ENCODE measurements at regions not wholly inside any gene's neighbourhood (a gene's known extent, or its start where the extent isn't known, plus 50 kb on each side); places are given as distances from the start of the nearest gene placed in this dataset.

- Mint-ChIP-seq H3K27me3 (ENCODE audit: insufficient read depth, unreplicated experiment) (peaks cover 30% of the 10 kb centered on the region), H3K4me3 (ENCODE audit: unreplicated experiment) (no peak overlapping the region), H3K4me1 (ENCODE audit: insufficient read depth, unreplicated experiment) (no peaks in the 10 kb centered on the region), H3K27ac (ENCODE audit: low read depth, unreplicated experiment) (no peak overlapping the region), H3K9me3 (ENCODE audit: unreplicated experiment) (no peaks in the 10 kb centered on the region), H3K36me3 (ENCODE audit: insufficient read depth, unreplicated experiment) (no peaks in the 10 kb centered on the region)
- intact Hi-C loops (cut with micrococcal nuclease) = no loop called here
- BruUV-seq (replicated peaks) = no TSS peak
- POLR2A ChIA-PET = no interaction called here
- TF ChIP-seq, protein P1, sequence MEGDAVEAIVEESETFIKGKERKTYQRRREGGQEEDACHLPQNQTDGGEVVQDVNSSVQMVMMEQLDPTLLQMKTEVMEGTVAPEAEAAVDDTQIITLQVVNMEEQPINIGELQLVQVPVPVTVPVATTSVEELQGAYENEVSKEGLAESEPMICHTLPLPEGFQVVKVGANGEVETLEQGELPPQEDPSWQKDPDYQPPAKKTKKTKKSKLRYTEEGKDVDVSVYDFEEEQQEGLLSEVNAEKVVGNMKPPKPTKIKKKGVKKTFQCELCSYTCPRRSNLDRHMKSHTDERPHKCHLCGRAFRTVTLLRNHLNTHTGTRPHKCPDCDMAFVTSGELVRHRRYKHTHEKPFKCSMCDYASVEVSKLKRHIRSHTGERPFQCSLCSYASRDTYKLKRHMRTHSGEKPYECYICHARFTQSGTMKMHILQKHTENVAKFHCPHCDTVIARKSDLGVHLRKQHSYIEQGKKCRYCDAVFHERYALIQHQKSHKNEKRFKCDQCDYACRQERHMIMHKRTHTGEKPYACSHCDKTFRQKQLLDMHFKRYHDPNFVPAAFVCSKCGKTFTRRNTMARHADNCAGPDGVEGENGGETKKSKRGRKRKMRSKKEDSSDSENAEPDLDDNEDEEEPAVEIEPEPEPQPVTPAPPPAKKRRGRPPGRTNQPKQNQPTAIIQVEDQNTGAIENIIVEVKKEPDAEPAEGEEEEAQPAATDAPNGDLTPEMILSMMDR (IDR thresholded peaks at IDR 0.05; ENCODE audit: unreplicated experiment) = no peak
- peak; percentile 58 for DNase-seq (ENCODE audit: unreplicated experiment)
- CTCF ChIA-PET = interaction anchor here (0.9 kb wide), 1 partner anchor 108 kb away, joined by 4 read pairs; no protein-coding TSS in a partner anchor
Observed at GRCh38 chrX:45295259-45295986, 94.7 kb upstream of the DIPK2B start.

GRCh38 chrX:45274576-45274975 lies 73.9 kb upstream of the DIPK2B start:
- Mint-ChIP-seq H3K36me3 (ENCODE audit: insufficient read depth, unreplicated experiment) (no peaks in the 10 kb centered on the region), H3K27me3 (ENCODE audit: insufficient read depth, unreplicated experiment) (peaks cover 53% of the 10 kb centered on the region), H3K27ac (ENCODE audit: low read depth, unreplicated experiment) (no peak overlapping the region), H3K4me1 (ENCODE audit: insufficient read depth, unreplicated experiment) (no peaks in the 10 kb centered on the region), H3K4me3 (ENCODE audit: unreplicated experiment) (no peak overlapping the region), H3K9me3 (ENCODE audit: unreplicated experiment) (peaks cover 10% of the 10 kb centered on the region)
- BruUV-seq (replicated peaks) = no TSS peak
- intact Hi-C loops (cut with micrococcal nuclease) = no loop called here
- TF ChIP-seq, protein P1 (IDR thresholded peaks at IDR 0.05; ENCODE audit: unreplicated experiment) = no peak
- ChIA-PET POLR2A (no interaction called here), CTCF (no interaction called here)
- no peak for DNase-seq (ENCODE audit: unreplicated experiment)

DNA sequence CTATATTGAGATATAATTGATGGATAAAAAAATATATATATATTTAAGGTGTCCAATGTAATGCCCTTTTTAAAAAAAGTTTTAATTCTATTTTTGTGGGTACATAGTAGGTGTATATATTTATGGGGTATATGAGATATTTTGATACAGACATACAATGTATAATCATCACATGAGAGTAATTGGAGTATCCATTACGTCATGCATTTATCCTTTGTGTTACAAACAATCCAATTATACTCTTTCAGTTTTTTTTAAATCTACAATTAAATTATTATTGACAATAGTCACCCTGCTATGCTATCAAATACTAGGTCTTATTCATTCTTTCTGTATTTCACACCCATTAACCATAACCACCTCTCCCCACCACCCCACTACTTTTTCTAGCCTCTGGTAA lies 66.3 kb upstream of the DIPK2B start:
- TF ChIP-seq, protein P1 (IDR thresholded peaks at IDR 0.05; ENCODE audit: unreplicated experiment) = no peak
- Mint-ChIP-seq H3K4me3 (ENCODE audit: unreplicated experiment) (no peak overlapping the region), H3K9me3 (ENCODE audit: unreplicated experiment) (no peaks in the 10 kb centered on the region), H3K27ac (ENCODE audit: low read depth, unreplicated experiment) (no peak overlapping the region), H3K36me3 (ENCODE audit: insufficient read depth, unreplicated experiment) (no peaks in the 10 kb centered on the region), H3K4me1 (ENCODE audit: insufficient read depth, unreplicated experiment) (no peaks in the 10 kb centered on the region), H3K27me3 (ENCODE audit: insufficient read depth, unreplicated experiment) (peaks cover 85% of the 10 kb centered on the region)
- intact Hi-C loops (cut with micrococcal nuclease) = no loop called here
- no peak for DNase-seq (ENCODE audit: unreplicated experiment)
- no TSS peak for BruUV-seq (replicated peaks)
- ChIA-PET POLR2A (no interaction called here), CTCF (no interaction called here)

GRCh38 chrX:45266456-45266855 lies 65.8 kb upstream of the DIPK2B start:
- Mint-ChIP-seq H3K27me3 (ENCODE audit: insufficient read depth, unreplicated experiment) (peaks cover 87% of the 10 kb centered on the region), H3K36me3 (ENCODE audit: insufficient read depth, unreplicated experiment) (no peaks in the 10 kb centered on the region), H3K4me1 (ENCODE audit: insufficient read depth, unreplicated experiment) (no peaks in the 10 kb centered on the region), H3K27ac (ENCODE audit: low read depth, unreplicated experiment) (no peak overlapping the region), H3K9me3 (ENCODE audit: unreplicated experiment) (no peaks in the 10 kb centered on the region), H3K4me3 (ENCODE audit: unreplicated experiment) (no peak overlapping the region)
- no peak for DNase-seq (ENCODE audit: unreplicated experiment)
- intact Hi-C loops (cut with micrococcal nuclease) = no loop called here
- ChIA-PET CTCF (no interaction called here), POLR2A (interaction anchor here (0.6 kb wide), 1 partner anchor 8 kb away, joined by 3 read pairs; no protein-coding TSS in a partner anchor)
- TF ChIP-seq, protein P1 (IDR thresholded peaks at IDR 0.05; ENCODE audit: unreplicated experiment) = no peak
- BruUV-seq (replicated peaks) = no TSS peak
